Panc1 (cell line): ENCODE measurements at regions not wholly inside any gene's neighbourhood (a gene's known extent, or its start where the extent isn't known, plus 50 kb on each side); places are given as distances from the start of the nearest gene placed in this dataset.

Experiments
- ATAC-seq: fragments of 200-7000 bp; cut with Tn5 transposase; 2 replicates; pipeline ENCODE4 v1.9.1; 2020; ENCODE audit warnings: mild to moderate bottlenecking, moderate library complexity
- BruUV-seq: library from RNA; stranded (reverse); fragments of 400-500 nt; replicated peaks from 2 replicates; lab custom pipeline; 2021; lab: Mats Ljungman, UMichigan
- CTCF ChIA-PET: fragments of 300-600 bp; sonication (Branson Sonifier 250); formaldehyde crosslinking; loops from one replicate; lab custom pipeline; 2022; ENCODE audit warnings: antibody characterized with exemption; lab: Charles Lee
- POLR2A ChIA-PET: fragments of 300-600 bp; sonication (Branson Sonifier 250); formaldehyde crosslinking; loops from one replicate; lab custom pipeline; 2022; ENCODE audit warnings: antibody characterized with exemption; lab: Charles Lee
- DNase-seq: peaks from one replicate; pipeline ENCODE4 v3.0.0-alpha.2; 2010; ENCODE audit warnings: low read depth, low spot score
- H3K27ac ChIP-seq: 2 replicates; pipeline ENCODE4 v1.5.1; 2011; ENCODE audit warnings: mild to moderate bottlenecking, low read length, inconsistent platforms
- H3K27me3 ChIP-seq: fragments of 200-500 bp; sonication (Bioruptor generic); 2 replicates; pipeline ENCODE4 v1.6.0; 2014; ENCODE audit warnings: low read length, inconsistent platforms; ENCODE audit not compliant: control insufficient read depth, insufficient read depth
- H3K36me3 ChIP-seq: fragments of 200-500 bp; sonication (Bioruptor generic); 2 replicates; pipeline ENCODE4 v1.5.1; 2014; ENCODE audit warnings: inconsistent platforms, mild to moderate bottlenecking, low read length, moderate library complexity; ENCODE audit not compliant: control insufficient read depth, insufficient read depth
- H3K4me1 ChIP-seq: 2 replicates; pipeline ENCODE4 v1.5.1; 2011; ENCODE audit warnings: inconsistent platforms, mild to moderate bottlenecking, low read length, moderate library complexity; ENCODE audit not compliant: control insufficient read depth, insufficient read depth
- H3K4me3 ChIP-seq, 2 experiments: 2 replicates each; pipeline ENCODE4 v1.5.1; 2011 to 2012; ENCODE audit warnings: low read depth in 2 of 2, low read length in 2 of 2, mild to moderate bottlenecking in 2 of 2, inconsistent platforms in 1 of 2, moderate library complexity in 1 of 2
- H3K9me3 ChIP-seq: fragments of 200-500 bp; sonication (Bioruptor generic); 2 replicates; pipeline ENCODE4 v1.5.1; 2014; ENCODE audit warnings: low read depth, mild to moderate bottlenecking, inconsistent platforms, low read length, moderate library complexity; ENCODE audit not compliant: control insufficient read depth, insufficient read depth
- POLR2AphosphoS5 ChIP-seq: IDR thresholded peaks from 2 replicates; pipeline ENCODE4 v1.6.1; 2012; ENCODE audit warnings: mild to moderate bottlenecking, low read depth, low read length, moderate library complexity
- SIN3A ChIP-seq: IDR thresholded peaks from 2 replicates; pipeline ENCODE4 v1.6.1; 2012; ENCODE audit warnings: low read depth, mild to moderate bottlenecking, low read length, moderate library complexity, borderline replicate concordance; ENCODE audit not compliant: insufficient read depth
- TCF7L2 ChIP-seq: IDR thresholded peaks from 2 replicates; pipeline ENCODE4 v1.6.1; 2011; ENCODE audit warnings: mild to moderate bottlenecking, low read depth, low read length, inconsistent platforms
- in situ Hi-C: cut with HindIII; loops from 2 replicates; pipeline ENCODE4 v1.10.0; 2016; ENCODE audit warnings: low sequenced_read_pairs, low pct_unique_long_range_greater_than_20kb
- intact Hi-C: fragments of 100-400 bp; cut with micrococcal nuclease; formaldehyde crosslinking; loops from one replicate; pipeline ENCODE4 v1.10.0; 2022; ENCODE audit not compliant: unreplicated experiment
- TF ChIP-seq, protein P1 (sequence below), 2 experiments: IDR thresholded peaks; 2 replicates each; pipeline ENCODE4 v1.6.1; 2011 to 2012; ENCODE audit warnings: low read depth in 2 of 2, control low read depth in 1 of 2, low read length in 1 of 2, mild to moderate bottlenecking in 1 of 2, moderate library complexity in 1 of 2; ENCODE audit not compliant: insufficient read depth in 1 of 2
- TF ChIP-seq, protein P2 (sequence below): fragments of 450-650 bp; IDR thresholded peaks from 2 replicates; pipeline ENCODE4 v1.5.1; 2017; ENCODE audit warnings: mild to moderate bottlenecking

DNA sequence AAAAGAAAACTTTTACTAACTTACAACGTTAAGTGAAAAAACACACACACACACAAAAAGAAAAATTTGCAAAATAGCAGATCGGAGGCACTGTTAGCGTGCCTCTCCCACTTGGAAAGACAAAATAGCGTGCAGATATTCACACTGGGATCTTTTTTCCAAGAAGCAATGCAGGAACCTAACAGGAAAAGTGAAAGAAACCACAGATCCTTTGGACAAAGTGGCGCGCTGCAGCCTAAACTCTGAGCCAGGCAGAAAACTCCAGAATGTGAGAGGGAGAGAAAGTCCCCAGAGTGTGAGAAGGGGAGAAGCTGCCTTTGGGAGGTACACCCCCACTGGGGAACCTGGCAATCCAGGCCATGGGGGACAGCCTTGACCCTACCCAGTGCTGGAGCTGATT lies 70.7 kb upstream of the SERPINE2 start:
- Histone ChIP-seq H3K9me3 (no peaks in the 10 kb centered on the region), H3K4me3 (no peak overlapping the region), H3K27ac (no peak overlapping the region), H3K4me1 (no peaks in the 10 kb centered on the region), H3K27me3 (no peaks in the 10 kb centered on the region), H3K36me3 (no peaks in the 10 kb centered on the region)
- no TSS peak for BruUV-seq
- CTCF ChIA-PET = no interaction called here
- TF ChIP-seq POLR2AphosphoS5 = no peak
- no peak for TF ChIP-seq SIN3A
- TF ChIP-seq TCF7L2 = no peak
- TF ChIP-seq, protein P1, sequence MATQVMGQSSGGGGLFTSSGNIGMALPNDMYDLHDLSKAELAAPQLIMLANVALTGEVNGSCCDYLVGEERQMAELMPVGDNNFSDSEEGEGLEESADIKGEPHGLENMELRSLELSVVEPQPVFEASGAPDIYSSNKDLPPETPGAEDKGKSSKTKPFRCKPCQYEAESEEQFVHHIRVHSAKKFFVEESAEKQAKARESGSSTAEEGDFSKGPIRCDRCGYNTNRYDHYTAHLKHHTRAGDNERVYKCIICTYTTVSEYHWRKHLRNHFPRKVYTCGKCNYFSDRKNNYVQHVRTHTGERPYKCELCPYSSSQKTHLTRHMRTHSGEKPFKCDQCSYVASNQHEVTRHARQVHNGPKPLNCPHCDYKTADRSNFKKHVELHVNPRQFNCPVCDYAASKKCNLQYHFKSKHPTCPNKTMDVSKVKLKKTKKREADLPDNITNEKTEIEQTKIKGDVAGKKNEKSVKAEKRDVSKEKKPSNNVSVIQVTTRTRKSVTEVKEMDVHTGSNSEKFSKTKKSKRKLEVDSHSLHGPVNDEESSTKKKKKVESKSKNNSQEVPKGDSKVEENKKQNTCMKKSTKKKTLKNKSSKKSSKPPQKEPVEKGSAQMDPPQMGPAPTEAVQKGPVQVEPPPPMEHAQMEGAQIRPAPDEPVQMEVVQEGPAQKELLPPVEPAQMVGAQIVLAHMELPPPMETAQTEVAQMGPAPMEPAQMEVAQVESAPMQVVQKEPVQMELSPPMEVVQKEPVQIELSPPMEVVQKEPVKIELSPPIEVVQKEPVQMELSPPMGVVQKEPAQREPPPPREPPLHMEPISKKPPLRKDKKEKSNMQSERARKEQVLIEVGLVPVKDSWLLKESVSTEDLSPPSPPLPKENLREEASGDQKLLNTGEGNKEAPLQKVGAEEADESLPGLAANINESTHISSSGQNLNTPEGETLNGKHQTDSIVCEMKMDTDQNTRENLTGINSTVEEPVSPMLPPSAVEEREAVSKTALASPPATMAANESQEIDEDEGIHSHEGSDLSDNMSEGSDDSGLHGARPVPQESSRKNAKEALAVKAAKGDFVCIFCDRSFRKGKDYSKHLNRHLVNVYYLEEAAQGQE (IDR thresholded peaks at IDR 0.05; ENCODE audit: insufficient read depth in 1 of 2, low read depth in 2 of 2, low read length in 1 of 2) = no peak
- TF ChIP-seq, protein P2, sequence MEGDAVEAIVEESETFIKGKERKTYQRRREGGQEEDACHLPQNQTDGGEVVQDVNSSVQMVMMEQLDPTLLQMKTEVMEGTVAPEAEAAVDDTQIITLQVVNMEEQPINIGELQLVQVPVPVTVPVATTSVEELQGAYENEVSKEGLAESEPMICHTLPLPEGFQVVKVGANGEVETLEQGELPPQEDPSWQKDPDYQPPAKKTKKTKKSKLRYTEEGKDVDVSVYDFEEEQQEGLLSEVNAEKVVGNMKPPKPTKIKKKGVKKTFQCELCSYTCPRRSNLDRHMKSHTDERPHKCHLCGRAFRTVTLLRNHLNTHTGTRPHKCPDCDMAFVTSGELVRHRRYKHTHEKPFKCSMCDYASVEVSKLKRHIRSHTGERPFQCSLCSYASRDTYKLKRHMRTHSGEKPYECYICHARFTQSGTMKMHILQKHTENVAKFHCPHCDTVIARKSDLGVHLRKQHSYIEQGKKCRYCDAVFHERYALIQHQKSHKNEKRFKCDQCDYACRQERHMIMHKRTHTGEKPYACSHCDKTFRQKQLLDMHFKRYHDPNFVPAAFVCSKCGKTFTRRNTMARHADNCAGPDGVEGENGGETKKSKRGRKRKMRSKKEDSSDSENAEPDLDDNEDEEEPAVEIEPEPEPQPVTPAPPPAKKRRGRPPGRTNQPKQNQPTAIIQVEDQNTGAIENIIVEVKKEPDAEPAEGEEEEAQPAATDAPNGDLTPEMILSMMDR = no peak
- intact Hi-C loops = no loop called here
- POLR2A ChIA-PET = no interaction called here
- in situ Hi-C loops = no loop called here
- ATAC-seq = no peak
- no peak for DNase-seq

DNA sequence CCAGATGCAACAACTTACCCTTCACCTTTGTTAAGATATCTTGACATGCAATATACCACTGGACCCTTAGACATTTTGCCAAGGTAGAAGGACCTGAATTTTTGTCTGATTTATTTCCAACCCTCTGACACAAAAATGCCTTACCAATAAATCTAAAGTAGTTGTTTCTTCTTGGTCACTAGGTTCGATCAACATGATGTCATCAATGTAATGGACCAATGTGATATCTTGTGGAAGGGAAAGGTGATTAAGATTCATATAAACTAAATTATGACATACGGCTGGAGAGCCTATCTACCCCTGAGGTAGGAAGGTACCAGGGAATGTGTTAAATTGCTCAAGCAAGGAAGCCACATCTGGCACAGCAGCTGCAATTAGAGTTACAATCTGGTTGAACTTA lies 67.7 kb upstream of the SERPINE2 start:
- in situ Hi-C loops (no loop called here), intact Hi-C loops (no loop called here)
- no peak overlapping the region for H3K27ac ChIP-seq
- POLR2A ChIA-PET = no interaction called here
- H3K4me3 ChIP-seq = no peak overlapping the region
- CTCF ChIA-PET = no interaction called here
- H3K27me3 ChIP-seq = no peaks in the 10 kb centered on the region
- ATAC-seq (no peak), DNase-seq (no peak)
- H3K9me3 ChIP-seq = no peaks in the 10 kb centered on the region
- H3K4me1 ChIP-seq = no peaks in the 10 kb centered on the region
- no peaks in the 10 kb centered on the region for H3K36me3 ChIP-seq
- BruUV-seq = no TSS peak
- TF ChIP-seq, protein P2 = no peak
- TF ChIP-seq, protein P1 (IDR thresholded peaks at IDR 0.05; ENCODE audit: insufficient read depth in 1 of 2, low read depth in 2 of 2, low read length in 1 of 2) = no peak
- TF ChIP-seq TCF7L2 (no peak), POLR2AphosphoS5 (no peak), SIN3A (no peak)
